ENCODE measurements at regions not wholly inside any gene's neighbourhood (a gene's known extent, or its start where the extent isn't known, plus 50 kb on each side); places are given as distances from the start of the nearest gene placed in this dataset.

DNA sequence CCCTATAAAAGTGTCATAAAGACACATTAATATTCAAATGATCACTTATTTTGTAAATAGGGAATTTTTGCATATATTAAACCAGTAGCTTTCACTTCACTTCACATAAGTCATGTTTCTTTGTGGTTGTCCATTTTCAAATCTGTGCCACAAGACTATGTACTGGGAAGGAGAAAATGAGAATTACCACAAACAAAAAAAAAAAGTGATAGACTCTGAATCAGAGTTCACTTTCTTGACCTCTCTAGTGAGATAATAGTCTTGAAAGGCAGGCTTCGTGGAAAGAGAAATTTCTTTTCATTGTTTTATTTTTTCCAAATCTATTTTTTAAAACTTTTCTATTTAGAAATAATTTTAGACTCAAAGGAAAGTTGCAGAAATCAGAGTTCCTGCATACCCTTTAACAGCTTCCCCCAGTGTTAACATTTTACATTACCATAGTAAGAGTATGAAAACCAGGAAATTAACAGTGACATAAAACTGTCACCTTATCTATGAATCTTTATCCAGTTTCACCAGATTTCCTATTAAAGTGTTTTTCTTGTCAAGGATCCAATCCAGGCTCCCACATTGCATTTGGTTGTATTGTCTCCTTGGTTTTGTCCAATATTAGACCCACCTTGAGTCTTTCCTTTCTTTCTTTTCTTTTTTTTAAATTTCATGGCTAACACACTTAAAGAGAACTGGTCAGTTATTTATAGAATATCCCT is 215.4 kb upstream of the PGRMC2 start:
- no peak for DNase-seq (ENCODE audit: low read depth)
- no peak overlapping the region for H3K4me3 ChIP-seq (ENCODE audit: low read depth, low read length)
- TF ChIP-seq, protein P1, sequence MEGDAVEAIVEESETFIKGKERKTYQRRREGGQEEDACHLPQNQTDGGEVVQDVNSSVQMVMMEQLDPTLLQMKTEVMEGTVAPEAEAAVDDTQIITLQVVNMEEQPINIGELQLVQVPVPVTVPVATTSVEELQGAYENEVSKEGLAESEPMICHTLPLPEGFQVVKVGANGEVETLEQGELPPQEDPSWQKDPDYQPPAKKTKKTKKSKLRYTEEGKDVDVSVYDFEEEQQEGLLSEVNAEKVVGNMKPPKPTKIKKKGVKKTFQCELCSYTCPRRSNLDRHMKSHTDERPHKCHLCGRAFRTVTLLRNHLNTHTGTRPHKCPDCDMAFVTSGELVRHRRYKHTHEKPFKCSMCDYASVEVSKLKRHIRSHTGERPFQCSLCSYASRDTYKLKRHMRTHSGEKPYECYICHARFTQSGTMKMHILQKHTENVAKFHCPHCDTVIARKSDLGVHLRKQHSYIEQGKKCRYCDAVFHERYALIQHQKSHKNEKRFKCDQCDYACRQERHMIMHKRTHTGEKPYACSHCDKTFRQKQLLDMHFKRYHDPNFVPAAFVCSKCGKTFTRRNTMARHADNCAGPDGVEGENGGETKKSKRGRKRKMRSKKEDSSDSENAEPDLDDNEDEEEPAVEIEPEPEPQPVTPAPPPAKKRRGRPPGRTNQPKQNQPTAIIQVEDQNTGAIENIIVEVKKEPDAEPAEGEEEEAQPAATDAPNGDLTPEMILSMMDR (IDR thresholded peaks at IDR 0.05; ENCODE audit: control insufficient read depth, extremely low read depth, insufficient read depth), result no peak

DNA sequence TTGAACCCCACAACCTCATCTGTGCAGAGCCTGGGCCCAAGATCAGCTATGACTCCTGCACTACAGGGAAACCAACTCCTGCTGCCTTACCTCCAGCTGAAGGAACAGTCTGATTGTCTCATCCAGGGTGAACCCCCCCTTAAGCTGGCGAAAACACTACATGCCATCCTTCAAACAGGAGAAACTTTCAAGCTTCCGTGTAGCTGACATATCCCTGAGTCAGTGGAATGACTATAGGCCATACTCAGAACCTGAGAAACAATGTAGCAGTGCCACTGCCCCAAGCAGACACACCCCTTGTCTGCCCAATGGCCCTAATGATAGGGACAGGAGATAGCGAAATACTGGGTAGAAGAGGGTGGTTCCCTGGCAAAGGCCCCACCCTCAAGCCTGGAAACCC is 213.6 kb upstream of the PGRMC2 start:
- no peak for DNase-seq (ENCODE audit: low read depth)
- TF ChIP-seq, protein P1 (IDR thresholded peaks at IDR 0.05; ENCODE audit: control insufficient read depth, extremely low read depth, insufficient read depth), result no peak
- H3K4me3 ChIP-seq (ENCODE audit: low read depth, low read length), result no peak overlapping the region

DNA sequence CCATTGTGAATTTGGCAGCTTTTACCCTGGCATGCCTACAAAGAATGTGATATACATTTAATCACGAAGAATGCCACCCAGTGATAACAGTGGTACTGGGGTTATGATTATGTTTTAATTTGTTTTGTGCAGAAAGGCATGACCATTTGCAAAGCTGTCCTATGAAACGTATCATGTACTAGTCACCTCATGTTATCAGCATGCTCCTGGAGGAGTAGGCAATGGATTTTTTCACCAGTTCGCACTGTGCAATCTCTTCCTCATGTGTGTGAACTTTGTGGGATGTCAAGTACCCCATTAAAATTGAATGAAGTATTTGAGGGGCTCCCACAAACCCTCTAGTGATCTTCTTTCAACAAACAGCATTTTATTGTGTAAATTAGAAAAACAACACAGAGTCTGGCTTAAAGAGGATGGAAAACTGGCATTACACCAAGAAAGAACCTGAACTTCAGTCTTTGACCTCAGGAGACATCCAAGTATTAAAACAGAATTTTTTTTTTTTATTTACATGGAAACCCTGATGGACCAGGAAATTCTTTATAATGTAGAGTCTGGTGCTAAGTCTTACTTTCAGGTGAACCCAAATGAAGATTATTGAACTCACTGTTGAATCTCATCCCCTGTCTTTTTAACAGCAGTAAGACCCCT is 200.6 kb upstream of the PGRMC2 start:
- no peak for DNase-seq (ENCODE audit: low read depth)
- H3K4me3 ChIP-seq (ENCODE audit: low read depth, low read length), result no peak overlapping the region
- TF ChIP-seq, protein P1 (IDR thresholded peaks at IDR 0.05; ENCODE audit: control insufficient read depth, extremely low read depth, insufficient read depth), result no peak

DNA sequence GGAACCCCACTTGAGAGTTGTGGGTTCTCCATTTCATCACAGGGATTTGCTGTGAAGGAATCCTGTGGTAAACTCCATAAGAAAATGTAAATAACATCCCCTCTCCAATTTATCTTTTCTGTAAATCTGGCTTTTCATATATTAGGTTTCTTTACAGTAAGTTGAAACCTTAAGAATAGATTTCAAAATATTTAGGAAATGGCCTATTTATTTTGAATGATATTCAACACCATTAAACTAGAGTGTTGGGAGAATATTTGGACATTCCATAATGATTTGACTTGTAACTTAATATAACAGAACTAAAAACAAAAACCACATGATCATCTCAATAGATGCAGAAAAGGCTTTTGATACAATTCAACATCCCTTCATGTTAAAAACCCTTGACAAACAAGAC is 197.3 kb upstream of the PGRMC2 start:
- no peak overlapping the region for H3K4me3 ChIP-seq (ENCODE audit: low read depth, low read length)
- TF ChIP-seq, protein P1 (IDR thresholded peaks at IDR 0.05; ENCODE audit: control insufficient read depth, extremely low read depth, insufficient read depth), result no peak
- DNase-seq (ENCODE audit: low read depth), result no peak

DNA sequence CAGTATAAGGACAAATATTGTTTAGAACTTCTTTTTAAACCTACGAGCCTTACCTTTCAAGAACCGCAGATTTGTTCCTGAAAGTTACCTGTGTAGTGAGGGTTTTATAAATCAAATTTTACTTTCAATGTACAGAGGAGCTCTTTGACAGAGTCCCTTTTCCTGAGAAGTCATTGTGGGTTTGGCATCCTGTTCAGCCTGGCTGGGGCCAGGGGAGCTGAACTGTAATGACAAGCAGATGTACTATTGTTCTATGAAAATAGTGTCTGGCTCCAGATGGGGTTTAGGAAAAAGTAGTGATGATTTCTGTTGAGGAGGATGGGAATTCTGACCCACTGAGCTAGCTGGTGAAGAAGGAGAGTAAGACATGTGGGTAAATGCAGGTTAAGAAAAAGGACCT is 196.2 kb upstream of the PGRMC2 start:
- no peak for DNase-seq (ENCODE audit: low read depth)
- TF ChIP-seq, protein P1 (IDR thresholded peaks at IDR 0.05; ENCODE audit: control insufficient read depth, extremely low read depth, insufficient read depth), result no peak

DNA sequence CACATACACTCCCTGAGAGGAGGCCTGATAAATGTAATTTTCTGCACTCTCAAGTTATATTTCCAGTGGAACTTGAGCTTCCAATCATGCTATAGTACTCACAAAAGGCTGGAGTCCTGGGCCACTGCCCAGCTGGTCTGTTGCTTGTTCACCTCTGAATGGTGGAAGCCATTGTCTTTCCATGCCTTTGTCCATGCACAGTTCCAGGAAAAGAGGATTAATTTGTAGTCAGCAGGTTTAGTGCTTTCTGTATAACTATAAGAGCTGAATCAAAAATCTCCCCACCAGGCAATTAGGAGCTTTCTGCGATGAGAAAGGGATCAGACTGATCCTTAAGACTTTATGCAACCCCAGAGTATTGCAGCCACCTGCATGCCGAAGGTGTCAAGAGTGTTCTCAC is 195.4 kb upstream of the PGRMC2 start:
- TF ChIP-seq, protein P1 (IDR thresholded peaks at IDR 0.05; ENCODE audit: control insufficient read depth, extremely low read depth, insufficient read depth), result no peak
- DNase-seq (ENCODE audit: low read depth), result no peak
- no peak overlapping the region for H3K4me3 ChIP-seq (ENCODE audit: low read depth, low read length)

More for the DNA sequence above, 196.2 kb upstream of the PGRMC2 start:
- H3K4me3 ChIP-seq (ENCODE audit: low read depth, low read length), result no peak overlapping the region
